ENCODE measurements at regions not wholly inside any gene's neighbourhood (a gene's known extent, or its start where the extent isn't known, plus 50 kb on each side); places are given as distances from the start of the nearest gene placed in this dataset.
"Not testable (repeated sequence)": the region's sequence is repeated elsewhere in the genome, so short reads cannot be mapped to it uniquely, and the experiment has no call there.

DNA sequence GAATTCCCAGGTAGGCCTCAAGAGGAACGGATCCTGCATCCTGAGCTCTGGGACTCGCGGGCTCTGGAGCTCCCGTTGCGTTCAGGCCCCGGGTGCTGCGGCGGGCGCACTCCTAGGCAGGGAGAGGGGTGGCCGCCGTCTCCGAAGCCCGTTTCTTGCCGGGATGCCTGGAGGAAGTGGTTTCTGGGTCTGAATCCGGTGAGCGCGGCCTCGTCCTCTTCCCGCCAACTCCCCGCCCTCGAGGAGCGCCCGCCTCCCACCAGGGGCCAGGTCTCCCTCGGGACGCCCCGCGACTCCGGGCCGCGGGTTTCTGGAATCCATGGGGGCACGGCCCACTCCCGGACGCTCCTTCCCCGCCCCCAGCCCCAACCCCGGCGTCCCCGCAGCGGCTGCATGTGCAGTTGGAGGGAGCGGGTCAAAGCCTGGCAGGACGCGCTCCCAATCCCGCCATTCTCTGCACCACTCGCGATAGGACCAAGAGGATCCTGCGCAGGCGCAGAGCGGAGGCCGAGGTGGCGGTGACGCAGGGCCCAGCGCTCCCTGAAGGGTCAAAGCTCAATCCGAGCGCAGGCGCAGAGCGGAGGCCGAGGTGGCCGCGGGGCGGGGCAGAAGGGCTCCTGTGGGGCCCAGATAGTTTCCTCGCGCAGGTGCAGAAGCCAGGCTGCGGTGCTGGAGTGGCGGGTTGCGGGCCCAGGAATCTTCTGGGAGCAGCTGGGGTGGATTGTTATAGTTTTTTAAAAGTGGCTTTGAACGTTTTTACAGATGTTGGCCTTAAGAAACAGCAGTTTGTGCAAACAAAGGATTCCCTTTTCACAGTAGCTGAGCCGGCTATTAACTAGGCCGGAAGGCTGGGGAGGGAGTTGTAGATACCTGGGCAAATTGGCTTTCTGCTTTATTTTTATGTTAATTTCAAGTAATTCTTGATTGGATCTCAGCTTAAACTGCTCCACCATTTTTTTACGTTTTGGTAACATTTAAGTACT, 796.4 kb downstream of the AACS start:
- Histone ChIP-seq H3K27ac (replicated peaks in 1 of 4) (no peak overlapping the region), H3K9me3 (peaks cover 0 to 5% (median 0%) of the 10 kb centered on the region in 4 donors), H3K4me1 (peaks cover 0 to 7% (median 3%) of the 10 kb centered on the region in 4 donors), H3K4me3 (peak overlapping the region; percentile 43 to 52 (median 48)), H3K36me3 (no peaks in the 10 kb centered on the region), H3K27me3 (peaks cover 0 to 7% (median 0%) of the 10 kb centered on the region in 4 donors)
- WGBS, result 54% methylated on average over 13 of the region's 68 CpGs
- intact Hi-C loops (cut with DNase I), result no loop called here
- DNase-seq (ENCODE audit: extremely low spot score), result no peak
- TF ChIP-seq POLR2AphosphoS5 (IDR thresholded peaks at IDR 0.05) (peak in 1 of 2 donors; percentile 49), EP300 (IDR thresholded peaks at IDR 0.05) (no peak)

DNA sequence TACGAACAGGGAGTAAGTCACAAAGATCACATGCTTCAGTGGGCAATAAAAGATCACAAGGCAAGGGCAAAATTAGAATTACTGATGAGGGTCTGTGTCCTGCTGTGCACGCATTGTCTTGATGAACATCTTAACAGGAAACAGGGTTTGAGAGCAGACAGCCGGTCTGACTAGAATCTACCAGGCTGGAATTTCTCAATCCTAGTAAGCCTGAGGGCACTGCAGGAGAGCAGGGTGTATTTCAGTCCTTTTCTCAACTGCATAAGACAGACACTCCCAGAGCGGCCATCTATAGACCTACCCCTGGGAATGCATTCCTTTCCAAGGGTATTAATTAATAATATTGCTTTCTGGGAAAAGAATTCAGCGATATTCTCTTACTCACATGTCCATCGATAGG, 800.0 kb downstream of the AACS start:
- H3K27ac ChIP-seq (replicated peaks in 1 of 4); H3K9me3 ChIP-seq; H3K27me3 ChIP-seq; DNase-seq (ENCODE audit: extremely low spot score); H3K4me3 ChIP-seq; intact Hi-C loops (cut with DNase I); H3K36me3 ChIP-seq; H3K4me1 ChIP-seq: not testable (repeated sequence)
- WGBS, result 86% methylated on average over 6 of the region's 6 CpGs

DNA sequence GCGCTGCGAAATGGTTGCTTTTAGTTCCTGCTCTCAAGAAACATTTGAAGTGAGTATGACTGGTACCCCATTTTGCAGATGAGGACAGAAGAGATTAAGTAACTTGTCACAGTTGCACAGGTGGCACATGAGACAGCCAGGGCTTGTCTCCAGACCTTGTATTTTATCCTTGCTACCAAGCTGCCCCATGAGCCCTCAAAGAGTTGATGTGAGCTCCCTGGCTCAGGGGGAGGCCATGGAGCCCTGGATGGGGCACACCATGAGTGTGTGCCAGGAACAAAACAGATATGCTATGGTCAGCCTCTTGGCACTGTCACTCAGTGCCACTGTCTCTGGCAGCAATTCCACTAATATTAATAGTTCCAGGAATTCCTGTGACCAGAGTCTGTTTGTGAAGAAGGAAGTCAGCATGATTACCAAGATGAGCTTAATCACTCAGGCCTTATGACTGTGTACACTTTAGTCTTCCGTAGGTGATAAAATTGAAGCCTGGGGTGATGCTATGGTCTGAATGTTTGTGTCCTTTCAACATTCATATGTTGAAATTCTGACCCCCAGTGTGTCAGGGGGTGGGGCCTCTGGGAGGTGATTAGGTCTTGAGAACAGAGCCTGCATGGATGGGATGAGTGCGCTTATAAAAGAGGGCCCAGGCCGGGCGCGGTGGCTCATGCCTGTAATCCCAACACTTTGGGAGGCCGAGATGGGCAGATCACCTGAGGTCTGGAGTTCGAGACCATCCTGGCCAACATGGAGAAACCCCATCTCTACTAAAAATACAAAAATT, 806.8 kb downstream of the AACS start:
- Histone ChIP-seq H3K4me3 (no peak overlapping the region), H3K27ac (replicated peaks in 1 of 4) (no peak overlapping the region), H3K9me3 (no peaks in the 10 kb centered on the region), H3K36me3 (no peaks in the 10 kb centered on the region), H3K4me1 (peaks cover 0 to 3% (median 0%) of the 10 kb centered on the region in 4 donors), H3K27me3 (no peaks in the 10 kb centered on the region)
- peak; percentile 89 for DNase-seq (ENCODE audit: extremely low spot score)
- no peak for TF ChIP-seq POLR2AphosphoS5 (IDR thresholded peaks at IDR 0.05)
- TF ChIP-seq EP300 (IDR thresholded peaks at IDR 0.05), result no peak
- no peak for TF ChIP-seq POLR2A (IDR thresholded peaks at IDR 0.05; ENCODE audit: low read depth)
- TF ChIP-seq, protein P1, sequence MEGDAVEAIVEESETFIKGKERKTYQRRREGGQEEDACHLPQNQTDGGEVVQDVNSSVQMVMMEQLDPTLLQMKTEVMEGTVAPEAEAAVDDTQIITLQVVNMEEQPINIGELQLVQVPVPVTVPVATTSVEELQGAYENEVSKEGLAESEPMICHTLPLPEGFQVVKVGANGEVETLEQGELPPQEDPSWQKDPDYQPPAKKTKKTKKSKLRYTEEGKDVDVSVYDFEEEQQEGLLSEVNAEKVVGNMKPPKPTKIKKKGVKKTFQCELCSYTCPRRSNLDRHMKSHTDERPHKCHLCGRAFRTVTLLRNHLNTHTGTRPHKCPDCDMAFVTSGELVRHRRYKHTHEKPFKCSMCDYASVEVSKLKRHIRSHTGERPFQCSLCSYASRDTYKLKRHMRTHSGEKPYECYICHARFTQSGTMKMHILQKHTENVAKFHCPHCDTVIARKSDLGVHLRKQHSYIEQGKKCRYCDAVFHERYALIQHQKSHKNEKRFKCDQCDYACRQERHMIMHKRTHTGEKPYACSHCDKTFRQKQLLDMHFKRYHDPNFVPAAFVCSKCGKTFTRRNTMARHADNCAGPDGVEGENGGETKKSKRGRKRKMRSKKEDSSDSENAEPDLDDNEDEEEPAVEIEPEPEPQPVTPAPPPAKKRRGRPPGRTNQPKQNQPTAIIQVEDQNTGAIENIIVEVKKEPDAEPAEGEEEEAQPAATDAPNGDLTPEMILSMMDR (IDR thresholded peaks at IDR 0.05), result no peak
- intact Hi-C loops (cut with DNase I), result no loop called here
- 93% methylated on average over 9 of the region's 9 CpGs for WGBS

DNA sequence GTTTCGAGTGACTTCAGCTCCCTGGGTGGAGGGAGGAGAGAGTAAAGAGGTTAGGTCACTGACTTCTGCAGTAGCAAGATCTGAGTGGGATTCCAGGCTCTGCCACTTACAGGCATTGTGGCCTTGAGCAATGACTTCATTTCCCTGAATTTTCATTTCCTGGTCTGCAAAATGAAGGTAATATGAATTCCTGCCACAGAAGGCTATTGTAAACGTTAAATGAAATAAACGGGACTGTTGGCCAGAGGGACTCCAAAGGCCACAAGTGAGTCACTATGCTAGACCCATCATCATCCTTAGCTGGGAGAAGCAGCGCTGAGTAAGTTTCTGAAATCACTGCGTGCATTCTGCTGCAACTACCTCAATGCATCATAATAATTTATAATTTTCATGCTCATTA, 807.8 kb downstream of the AACS start:
- TF ChIP-seq POLR2AphosphoS5 (IDR thresholded peaks at IDR 0.05) (no peak), POLR2A (IDR thresholded peaks at IDR 0.05; ENCODE audit: low read depth) (no peak), EP300 (IDR thresholded peaks at IDR 0.05) (no peak)
- WGBS, result 88% methylated on average over 5 of the region's 5 CpGs
- H3K27ac ChIP-seq (replicated peaks in 1 of 4), result no peak overlapping the region
- intact Hi-C loops (cut with DNase I), result no loop called here
- H3K27me3 ChIP-seq, result no peaks in the 10 kb centered on the region
- no peak for DNase-seq (ENCODE audit: extremely low spot score)
- H3K4me1 ChIP-seq, result peaks cover 0 to 3% (median 0%) of the 10 kb centered on the region in 4 donors
- no peaks in the 10 kb centered on the region for H3K9me3 ChIP-seq
- H3K36me3 ChIP-seq, result no peaks in the 10 kb centered on the region
- no peak overlapping the region for H3K4me3 ChIP-seq

DNA sequence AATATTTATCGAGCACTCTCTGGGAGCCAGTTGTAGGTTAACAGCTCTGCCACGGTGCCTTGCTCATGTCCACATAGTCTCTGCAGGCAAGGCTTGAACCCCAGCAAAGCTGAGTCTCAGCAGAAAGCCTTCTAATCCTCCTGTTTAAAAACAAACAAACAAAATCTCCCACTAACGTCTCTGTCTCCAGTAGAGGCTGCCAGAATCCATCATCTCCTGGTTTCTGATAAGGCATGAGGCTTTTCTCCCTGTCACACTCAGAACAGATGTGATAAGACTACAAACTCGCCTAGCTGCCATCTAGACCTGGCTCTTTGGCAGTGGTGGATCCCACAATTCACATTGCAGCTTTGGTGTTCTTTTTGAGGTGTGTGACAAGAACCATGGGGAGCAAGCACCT, 813.2 kb downstream of the AACS start:
- peaks cover 0 to 2% (median 0%) of the 10 kb centered on the region in 4 donors for H3K4me1 ChIP-seq
- no peak overlapping the region for H3K27ac ChIP-seq (replicated peaks in 1 of 4)
- no peak for TF ChIP-seq POLR2AphosphoS5 (IDR thresholded peaks at IDR 0.05)
- TF ChIP-seq, protein P1 (IDR thresholded peaks at IDR 0.05), result no peak
- TF ChIP-seq POLR2A (IDR thresholded peaks at IDR 0.05; ENCODE audit: low read depth), result no peak
- TF ChIP-seq EP300 (IDR thresholded peaks at IDR 0.05), result no peak
- H3K4me3 ChIP-seq, result no peak overlapping the region
- intact Hi-C loops (cut with DNase I), result no loop called here
- H3K9me3 ChIP-seq, result no peaks in the 10 kb centered on the region
- peak; percentile 83 for DNase-seq (ENCODE audit: extremely low spot score)
- no peaks in the 10 kb centered on the region for H3K36me3 ChIP-seq
- WGBS, result 32% methylated on average over 4 of the region's 4 CpGs
- no peaks in the 10 kb centered on the region for H3K27me3 ChIP-seq

DNA sequence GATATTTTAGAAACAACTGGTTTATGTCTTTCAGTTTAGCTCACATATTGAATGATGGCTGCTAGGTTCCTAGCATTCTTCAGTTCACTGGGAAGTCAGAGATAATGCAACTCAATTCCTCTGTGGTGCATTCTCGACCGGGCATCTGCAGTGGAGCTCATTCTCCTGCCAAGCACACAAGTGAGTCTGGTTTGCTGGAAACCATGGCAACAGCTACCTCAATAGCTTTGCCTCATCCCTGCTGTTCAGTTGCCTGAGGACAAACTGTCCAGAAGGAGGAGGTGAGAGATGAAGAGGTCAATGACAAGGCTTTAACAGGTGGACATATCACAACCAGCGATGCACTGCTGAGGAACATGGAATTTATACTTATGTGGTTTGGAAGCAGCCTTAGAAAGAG, 816.9 kb downstream of the AACS start:
- no peak overlapping the region for H3K27ac ChIP-seq (replicated peaks in 1 of 4)
- peaks cover 0 to 2% (median 0%) of the 10 kb centered on the region in 4 donors for H3K4me1 ChIP-seq
- 49% methylated on average over 3 of the region's 3 CpGs for WGBS
- intact Hi-C loops (cut with DNase I), result no loop called here
- H3K27me3 ChIP-seq, result no peaks in the 10 kb centered on the region
- H3K9me3 ChIP-seq, result no peaks in the 10 kb centered on the region
- H3K36me3 ChIP-seq, result no peaks in the 10 kb centered on the region
- H3K4me3 ChIP-seq, result no peak overlapping the region
- DNase-seq (ENCODE audit: extremely low spot score), result no peak
- TF ChIP-seq POLR2AphosphoS5 (IDR thresholded peaks at IDR 0.05) (no peak), EP300 (IDR thresholded peaks at IDR 0.05) (no peak)
- TF ChIP-seq, protein P1 (IDR thresholded peaks at IDR 0.05), result no peak
